Activated CD4-positive, alpha-beta T cell treated with anti-CD3 and anti-CD28 coated beads for 48 hours (primary cell): ENCODE measurements at regions not wholly inside any gene's neighbourhood (a gene's known extent, or its start where the extent isn't known, plus 50 kb on each side); places are given as distances from the start of the nearest gene placed in this dataset.

Source experiments
- DNase-seq: peaks from one replicate; pipeline ENCODE4 v3.0.0-alpha.2; 2020

DNA sequence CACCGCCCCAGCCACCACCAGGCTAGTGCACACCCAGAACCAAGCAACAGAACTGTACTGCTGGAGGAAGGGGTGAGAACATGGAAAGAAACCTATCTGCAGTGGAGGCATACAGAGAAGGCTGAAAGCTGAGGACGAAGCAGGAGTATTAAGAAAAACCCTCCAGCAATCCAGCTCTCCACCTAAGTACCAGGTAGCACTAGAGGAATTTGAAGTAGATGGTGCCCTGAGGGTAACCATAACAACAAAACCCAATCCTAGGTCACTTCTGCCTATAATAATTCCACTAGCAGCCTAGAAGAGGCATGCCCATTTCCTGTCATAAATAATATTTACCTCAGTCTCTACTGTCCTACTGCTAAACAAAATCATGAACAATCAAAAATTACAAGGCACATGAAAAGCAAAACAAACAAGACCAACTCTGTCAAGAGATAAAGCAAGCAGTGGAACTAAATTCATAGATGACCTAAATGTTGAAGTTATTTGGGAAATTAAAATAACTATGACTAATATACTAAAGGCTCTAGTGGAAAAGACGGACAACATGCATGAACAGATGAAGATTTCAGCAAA lies 51.1 kb downstream of the HYCC1 start:
- DNase-seq = no peak

GRCh38 chr7:22958742-22959141 lies 55.2 kb downstream of the HYCC1 start:
- DNase-seq = no peak

GRCh38 chr7:22954251-22954650 lies 59.7 kb downstream of the HYCC1 start:
- DNase-seq = no peak

GRCh38 chr7:22952306-22953015 lies 61.5 kb downstream of the HYCC1 start:
- DNase-seq = no peak

- DNase-seq = no peak
These were observed 64.0 kb downstream of the HYCC1 start for GRCh38 chr7:22949944-22950343.

DNA sequence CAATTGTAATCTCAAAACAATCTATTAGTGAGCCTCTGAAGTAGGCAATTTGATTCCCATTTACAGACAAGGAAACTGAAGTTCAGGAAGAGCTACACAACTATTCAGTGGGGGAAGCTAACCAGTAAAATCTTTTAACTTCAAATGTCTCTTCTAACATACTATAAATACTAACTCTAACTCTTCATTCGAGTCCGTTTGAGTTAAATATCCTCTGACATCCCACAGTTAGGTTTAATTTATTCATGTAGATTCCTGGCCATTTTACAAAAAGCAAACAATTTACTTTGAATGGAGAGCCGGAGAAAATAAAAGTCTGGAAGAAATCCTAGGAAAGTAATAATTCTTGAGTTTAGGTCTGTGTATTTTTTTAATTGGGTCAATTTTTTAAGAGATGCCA lies 64.7 kb downstream of the HYCC1 start:
- no peak for DNase-seq

- DNase-seq = no peak
These were observed 65.2 kb downstream of the HYCC1 start for GRCh38 chr7:22948770-22949169.

GRCh38 chr7:22945584-22945983 lies 68.3 kb downstream of the HYCC1 start:
- DNase-seq = no peak

GRCh38 chr7:22944510-22944909 lies 69.4 kb downstream of the HYCC1 start:
- DNase-seq = no peak

- DNase-seq = no peak
These were observed 69.9 kb downstream of the HYCC1 start for GRCh38 chr7:22944022-22944421.

DNA sequence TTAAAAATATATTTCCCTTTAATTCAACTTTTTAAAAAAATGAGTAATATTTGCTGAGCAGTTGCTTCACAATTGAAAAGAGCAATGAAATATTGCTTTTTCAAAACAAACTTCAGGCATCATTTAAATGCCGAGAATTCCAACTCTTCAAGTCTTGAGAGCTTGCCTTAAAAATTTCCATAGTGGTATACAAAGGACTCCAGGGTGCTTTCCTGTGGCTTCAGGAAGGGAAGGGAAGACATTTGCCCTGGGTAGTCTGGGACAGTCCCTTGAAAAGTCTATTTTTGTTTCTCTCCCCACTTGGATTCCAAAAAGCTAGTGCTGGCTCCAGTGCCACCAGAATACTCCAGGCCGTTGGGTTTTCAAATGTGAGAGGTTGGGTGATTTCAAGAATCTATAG lies 71.7 kb downstream of the HYCC1 start:
- DNase-seq = no peak

GRCh38 chr7:22939842-22940241 lies 74.1 kb downstream of the HYCC1 start:
- DNase-seq = no peak

GRCh38 chr7:22937946-22938345 lies 76.0 kb downstream of the HYCC1 start:
- DNase-seq = no peak

DNA sequence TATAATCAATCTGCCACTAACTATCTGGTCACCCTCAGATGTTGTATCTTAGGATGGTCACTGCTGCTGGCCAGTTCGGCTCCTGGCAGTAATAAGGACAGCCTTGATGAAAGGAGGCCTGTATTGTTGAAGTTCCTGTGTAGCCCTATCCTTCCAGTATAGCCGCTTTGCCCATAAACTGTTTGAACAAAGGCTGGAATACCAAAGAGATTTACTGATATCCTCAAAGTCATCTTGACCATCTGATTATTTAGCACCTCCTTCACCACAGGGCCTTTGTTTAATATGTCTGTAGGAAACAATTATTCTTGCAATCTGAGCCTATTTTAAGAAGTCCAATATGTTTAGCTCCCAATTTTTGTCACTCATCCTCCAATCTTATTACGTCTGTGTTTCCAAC lies 77.7 kb downstream of the HYCC1 start:
- no peak for DNase-seq

DNA sequence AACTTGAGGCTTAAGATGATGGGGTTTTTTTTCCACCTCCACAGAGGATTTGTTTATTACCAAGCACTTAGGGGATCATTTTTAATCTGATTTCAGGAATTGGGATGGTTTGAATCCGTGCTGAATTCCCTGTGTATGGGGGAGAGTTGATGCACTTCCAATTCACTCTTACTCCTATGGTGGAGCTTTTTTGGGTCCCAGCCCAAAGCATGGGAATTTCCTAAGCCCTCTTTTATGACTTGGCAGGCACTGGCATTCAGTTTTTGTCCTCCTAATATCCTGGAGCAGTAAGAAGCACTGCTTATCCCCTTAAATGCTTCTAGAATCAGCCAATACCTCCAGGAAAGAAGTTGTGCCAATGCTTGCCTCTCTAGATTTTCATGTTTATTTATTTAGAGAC lies 78.7 kb downstream of the HYCC1 start:
- no peak for DNase-seq

DNA sequence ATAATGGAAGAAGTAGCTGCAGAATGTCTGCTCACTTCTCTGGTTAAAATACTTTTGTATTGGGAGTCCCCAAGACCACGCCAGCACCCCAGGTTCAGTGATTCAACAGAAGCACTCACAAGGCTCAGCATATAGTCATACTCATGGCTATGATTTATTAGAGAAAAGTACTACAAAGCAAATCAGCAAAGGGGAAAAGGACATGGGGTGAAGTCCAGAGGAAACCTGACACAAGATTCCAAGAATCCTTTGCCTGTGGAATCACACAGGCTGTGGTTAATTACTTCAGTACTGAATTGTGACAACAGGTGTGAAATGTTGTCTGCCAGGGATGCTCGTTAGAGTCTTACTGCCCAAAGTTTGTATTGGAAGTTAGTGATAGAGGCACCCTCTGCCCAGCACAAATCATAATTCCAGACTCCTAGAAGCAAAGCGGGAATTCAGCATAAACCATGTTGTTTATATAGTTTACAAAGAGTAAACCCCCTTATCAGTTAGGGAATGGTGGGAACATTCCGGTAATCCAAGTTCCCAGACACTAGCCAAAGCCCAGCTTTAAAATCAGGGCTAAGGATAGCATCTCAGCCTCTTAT lies 79.4 kb downstream of the HYCC1 start:
- DNase-seq = no peak

- no peak for DNase-seq
These were observed 79.9 kb downstream of the HYCC1 start for GRCh38 chr7:22934023-22934422.

GRCh38 chr7:22932896-22933295 lies 81.0 kb downstream of the HYCC1 start:
- DNase-seq = no peak

- DNase-seq = no peak
These were observed 82.9 kb downstream of the HYCC1 start for GRCh38 chr7:22931011-22931410.

GRCh38 chr7:22922307-22922706 lies 91.6 kb downstream of the HYCC1 start:
- DNase-seq = no peak

DNA sequence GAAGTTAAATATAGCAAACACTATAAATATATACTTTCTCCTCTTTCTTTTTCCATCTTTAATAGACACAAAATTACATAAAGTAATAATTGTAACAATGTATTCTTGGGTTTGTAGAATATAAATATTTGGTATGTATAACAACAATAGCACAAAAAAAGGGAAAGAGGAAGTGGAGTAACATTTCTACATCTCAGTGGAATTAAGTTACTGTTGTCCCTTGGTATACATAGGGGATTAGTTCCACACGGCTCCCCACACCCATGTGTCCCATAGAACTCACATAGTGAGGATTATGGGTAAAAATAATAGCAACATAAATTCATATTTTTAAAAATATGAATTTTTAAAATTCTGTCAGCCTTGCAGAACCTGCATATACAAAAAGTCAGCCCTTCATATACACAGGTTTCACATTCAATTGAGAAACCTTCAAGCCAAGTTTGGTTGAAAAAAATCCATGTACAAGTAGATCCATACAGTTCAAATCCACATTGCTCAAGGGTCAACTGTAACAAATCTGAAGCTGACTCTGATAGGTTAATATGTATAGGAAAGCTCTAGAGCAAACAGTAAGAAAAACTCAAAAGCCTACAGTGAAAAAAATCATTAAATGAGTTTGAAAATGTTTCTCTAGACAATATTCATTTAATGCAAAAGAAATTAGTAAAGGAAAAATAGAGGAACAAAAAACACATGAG lies 92.4 kb downstream of the HYCC1 start:
- no peak for DNase-seq

DNA sequence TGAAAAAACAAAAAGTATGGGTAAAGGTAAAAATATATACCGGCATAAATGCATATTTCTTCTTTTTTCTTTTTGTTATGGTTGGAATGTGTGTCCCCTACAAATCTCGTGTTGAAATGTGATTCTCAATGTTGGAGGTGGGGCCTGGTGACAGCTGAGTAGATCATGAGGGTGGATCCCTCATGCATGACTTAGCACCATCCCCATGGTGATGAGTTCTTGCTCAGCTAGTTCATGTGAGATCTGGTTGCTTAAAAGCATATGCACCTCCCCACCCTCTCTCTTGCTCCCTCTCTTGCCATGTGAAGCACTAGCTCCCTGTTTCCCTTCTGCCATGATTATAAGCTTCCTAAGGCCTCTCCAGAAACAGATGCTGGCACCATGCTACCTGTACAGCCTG lies 93.3 kb downstream of the HYCC1 start:
- DNase-seq = no peak

- DNase-seq = no peak
These were observed 90.5 kb upstream of the TOMM7 start for GRCh38 chr7:22913158-22913557.

GRCh38 chr7:22911889-22912288 lies 89.2 kb upstream of the TOMM7 start:
- DNase-seq = no peak
